PC-3 (cell line): ENCODE measurements at regions not wholly inside any gene's neighbourhood (a gene's known extent, or its start where the extent isn't known, plus 50 kb on each side); places are given as distances from the start of the nearest gene placed in this dataset.

ENCODE experiments used
- ATAC-seq: fragments of 200-7000 bp; cut with Tn5 transposase; 2 replicates; pipeline ENCODE4 v1.9.1; 2020; ENCODE audit warnings: mild to moderate bottlenecking, moderate library complexity
- BruUV-seq: library from RNA; stranded (reverse); fragments of 400-500 nt; replicated peaks from 2 replicates; lab custom pipeline; 2021; lab: Mats Ljungman, UMichigan
- CTCF ChIA-PET: fragments of 300-600 bp; sonication (Branson Sonifier 250); formaldehyde crosslinking; loops from one replicate; lab custom pipeline; 2022; ENCODE audit warnings: antibody characterized with exemption; lab: Charles Lee
- POLR2A ChIA-PET: fragments of 300-600 bp; sonication (Branson Sonifier 250); formaldehyde crosslinking; loops from one replicate; lab custom pipeline; 2022; ENCODE audit warnings: antibody characterized with exemption; ENCODE audit not compliant: unreplicated experiment; lab: Charles Lee
- DNase-seq: peaks from one replicate; pipeline ENCODE4 v3.0.0-alpha.2; 2015
- H2AFZ ChIP-seq: fragments of 300-600 bp; sonication (generic); 2 replicates; pipeline ENCODE4 v1.6.0; 2016; ENCODE audit warnings: antibody characterized with exemption, low read length
- H3F3A ChIP-seq: fragments of 300-600 bp; sonication (generic); one replicate; pipeline ENCODE4 v1.6.0; 2017; ENCODE audit warnings: antibody characterized with exemption, low read length, control low read depth, mild to moderate bottlenecking; ENCODE audit not compliant: unreplicated experiment
- H3K27ac ChIP-seq: fragments of 300-600 bp; sonication (generic); 2 replicates; pipeline ENCODE4 v1.5.1; 2016; ENCODE audit warnings: mild to moderate bottlenecking, low read length
- H3K27me3 ChIP-seq: fragments of 300-600 bp; sonication (generic); 2 replicates; pipeline ENCODE4 v1.6.1; 2016; ENCODE audit warnings: low read length, mixed read lengths
- H3K36me3 ChIP-seq: fragments of 300-600 bp; sonication (generic); 2 replicates; pipeline ENCODE4 v1.6.1; 2016; ENCODE audit warnings: low read depth, mixed run types, low read length, mixed read lengths
- H3K4me1 ChIP-seq: fragments of 300-600 bp; sonication (generic); 2 replicates; pipeline ENCODE4 v1.5.1; 2016; ENCODE audit warnings: low read length; ENCODE audit not compliant: insufficient read depth
- H3K4me2 ChIP-seq: fragments of 300-600 bp; sonication (generic); 2 replicates; pipeline ENCODE4 v1.6.0; 2016; ENCODE audit warnings: low read length
- H3K4me3 ChIP-seq: fragments of 300-600 bp; sonication (generic); 2 replicates; pipeline ENCODE4 v1.5.1; 2016; ENCODE audit warnings: mild to moderate bottlenecking, low read length, mixed read lengths
- H3K79me2 ChIP-seq: fragments of 300-600 bp; sonication (generic); 2 replicates; pipeline ENCODE4 v1.6.1; 2017; ENCODE audit warnings: low read length, mixed read lengths
- H3K9ac ChIP-seq: fragments of 300-600 bp; sonication (generic); 2 replicates; pipeline ENCODE4 v1.6.0; 2016; ENCODE audit warnings: mild to moderate bottlenecking, low read length
- H3K9me2 ChIP-seq: fragments of 300-600 bp; sonication (generic); replicated peaks from 2 replicates; pipeline ENCODE4 v1.6.1; 2016; ENCODE audit warnings: mixed run types, low read length, mixed read lengths
- H3K9me3 ChIP-seq: fragments of 300-600 bp; sonication (generic); 2 replicates; pipeline ENCODE4 v1.6.1; 2016; ENCODE audit warnings: low read length, mixed read lengths
- H4K20me1 ChIP-seq: fragments of 300-600 bp; sonication (generic); 2 replicates; pipeline ENCODE4 v1.6.1; 2016; ENCODE audit warnings: low read length, mixed read lengths
- CTCF ChIP-seq: fragments of 300-600 bp; sonication (generic); conservative IDR thresholded peaks from 2 replicates; pipeline ENCODE4 v1.5.1; 2017; ENCODE audit warnings: antibody characterized with exemption, low read depth, mild to moderate bottlenecking, low read length
- EZH2 ChIP-seq: fragments of 300-600 bp; sonication (generic); IDR thresholded peaks from one replicate; pipeline ENCODE4 v1.6.1; 2017; ENCODE audit warnings: antibody characterized with exemption, mild to moderate bottlenecking, low read length; ENCODE audit not compliant: unreplicated experiment
- EZH2phosphoT487 ChIP-seq: fragments of 300-600 bp; sonication (generic); IDR thresholded peaks from 2 replicates; pipeline ENCODE4 v1.6.1; 2018; ENCODE audit warnings: mild to moderate bottlenecking, antibody characterized with exemption, low read length, borderline replicate concordance
- intact Hi-C: fragments of 100-400 bp; cut with micrococcal nuclease; formaldehyde crosslinking; loops from 2 replicates; pipeline ENCODE4 v1.9.0; 2023

- no peak overlapping the region for H3K4me3 ChIP-seq
- H3K27ac ChIP-seq = no peak overlapping the region
- DNase-seq = no peak
- ChIA-PET CTCF (no interaction called here), POLR2A (no interaction called here)
- peaks cover 9% of the 10 kb centered on the region; the same call in 1 of the 2 replicates for H3K27me3 ChIP-seq
- H3F3A ChIP-seq = no peaks in the 10 kb centered on the region
- no peaks in the 10 kb centered on the region for H3K9me2 ChIP-seq
- no peak for ATAC-seq
- H3K79me2 ChIP-seq = no peaks in the 10 kb centered on the region
- no peaks in the 10 kb centered on the region for H4K20me1 ChIP-seq
- BruUV-seq = no TSS peak
- no peaks in the 10 kb centered on the region for H3K9me3 ChIP-seq
- no peak overlapping the region for H3K9ac ChIP-seq
- intact Hi-C loops = no loop called here
- no peak overlapping the region for H2AFZ ChIP-seq
- H3K4me1 ChIP-seq = no peaks in the 10 kb centered on the region
- TF ChIP-seq EZH2phosphoT487 (no peak), EZH2 (no peak), CTCF (no peak)
- H3K4me2 ChIP-seq = no peak overlapping the region
- H3K36me3 ChIP-seq = no peaks in the 10 kb centered on the region
Observed at GRCh38 chr22:22062306-22062793, 79.8 kb upstream of the TOP3B start.

DNA sequence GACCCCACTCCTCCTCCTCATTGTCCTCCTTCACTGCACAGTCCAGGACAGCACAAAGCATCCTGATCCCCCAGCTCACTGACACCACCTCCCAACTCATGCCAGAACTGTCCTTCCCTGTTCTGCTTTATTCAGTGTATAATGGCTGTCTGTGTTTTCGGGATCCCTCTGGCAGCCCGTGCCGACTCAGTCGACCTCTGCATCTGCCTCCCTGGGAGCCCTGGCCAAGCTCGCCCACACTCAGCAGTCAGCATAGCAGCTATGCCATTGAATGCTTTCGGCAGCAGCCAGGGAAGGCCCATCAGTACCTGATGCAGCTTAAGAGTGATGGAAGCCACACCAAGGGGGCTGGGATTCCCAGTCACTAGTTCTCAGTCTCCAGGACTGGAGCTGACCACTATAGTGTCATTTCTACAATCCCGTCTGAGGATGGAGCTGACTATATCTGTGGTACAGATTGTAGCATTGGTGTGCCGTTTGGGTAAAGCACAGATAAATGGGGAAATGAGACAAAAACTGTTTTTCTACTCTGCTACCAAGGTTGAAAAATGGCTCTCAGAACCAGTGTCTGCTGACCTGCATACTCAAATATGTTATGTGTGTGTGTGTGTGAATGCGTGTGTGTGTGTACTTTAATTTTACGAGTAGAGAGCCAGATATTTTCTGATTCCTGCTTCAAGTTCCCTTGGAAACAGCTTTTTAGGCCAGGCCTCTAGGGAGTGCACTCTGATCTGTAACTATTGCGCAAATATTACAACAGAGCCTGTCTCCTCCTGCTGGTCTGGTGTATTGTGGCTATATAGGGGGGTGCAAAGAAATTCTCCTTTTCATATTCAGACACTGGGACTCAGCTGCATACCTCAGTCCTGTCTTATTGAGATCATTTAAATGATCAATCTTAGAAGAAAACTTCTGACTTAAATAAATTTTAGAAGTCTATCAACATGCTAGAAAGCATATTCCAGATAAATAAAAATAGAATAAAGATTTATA lies 78.8 kb upstream of the TOP3B start:
- Histone ChIP-seq H3K4me1 (no peaks in the 10 kb centered on the region), H4K20me1 (no peaks in the 10 kb centered on the region), H3K27me3 (peaks cover 9% of the 10 kb centered on the region; the same call in 1 of the 2 replicates), H3K9me2 (no peaks in the 10 kb centered on the region), H3K9me3 (no peaks in the 10 kb centered on the region), H3F3A (no peaks in the 10 kb centered on the region), H2AFZ (no peak overlapping the region), H3K36me3 (no peaks in the 10 kb centered on the region), H3K4me2 (no peak overlapping the region), H3K9ac (no peak overlapping the region), H3K4me3 (no peak overlapping the region), H3K79me2 (no peaks in the 10 kb centered on the region), H3K27ac (no peak overlapping the region)
- ATAC-seq = peak; percentile 72
- DNase-seq = peak; percentile 29
- POLR2A ChIA-PET = no interaction called here
- no TSS peak for BruUV-seq
- intact Hi-C loops = no loop called here
- no peak for TF ChIP-seq EZH2
- no peak; the same call in 1 of the 2 replicates for TF ChIP-seq CTCF
- no peak for TF ChIP-seq EZH2phosphoT487
- CTCF ChIA-PET = interaction anchor here (0.7 kb wide), 1 partner anchor 134 kb away, joined by 5 read pairs; no protein-coding TSS in a partner anchor
